ENCODE measurements at regions not wholly inside any gene's neighbourhood (a gene's known extent, or its start where the extent isn't known, plus 50 kb on each side); places are given as distances from the start of the nearest gene placed in this dataset.

- Histone ChIP-seq H3K36me3 (ENCODE audit: insufficient read depth, low read length) (no peaks in the 10 kb centered on the region), H3K4me2 (ENCODE audit: low read length) (no peak overlapping the region), H3K4me3 (ENCODE audit: low read length) (no peak overlapping the region), H3K9me3 (ENCODE audit: low read length) (no peaks in the 10 kb centered on the region), H3K9ac (ENCODE audit: low read length) (no peak overlapping the region), H3K27ac (ENCODE audit: low read length) (no peak overlapping the region), H3K27me3 (ENCODE audit: insufficient read depth, low read depth, low read length) (no peaks in the 10 kb centered on the region), H4K20me1 (ENCODE audit: insufficient read depth) (no peaks in the 10 kb centered on the region), H3F3A (ENCODE audit: insufficient read depth, low read length, poor library complexity, severe bottlenecking) (no peaks in the 10 kb centered on the region), H2AFZ (ENCODE audit: low read depth, low read length) (no peak overlapping the region), H3K79me2 (replicated peaks; ENCODE audit: insufficient read depth, low read length) (no peaks in the 10 kb centered on the region), H3K9me2 (ENCODE audit: insufficient read depth, low read length) (no peaks in the 10 kb centered on the region)
- TF ChIP-seq MXI1 (conservative IDR thresholded peaks at IDR 0.05; ENCODE audit: poor library complexity, severe bottlenecking), result no peak
- no peak for TF ChIP-seq EZH2 (IDR thresholded peaks at IDR 0.05; ENCODE audit: borderline replicate concordance, insufficient read depth, low read length, poor library complexity, severe bottlenecking)
- TF ChIP-seq CTCF (IDR thresholded peaks at IDR 0.05; ENCODE audit: poor library complexity, severe bottlenecking), result no peak
- no peak for TF ChIP-seq EP300 (conservative IDR thresholded peaks at IDR 0.05; ENCODE audit: poor library complexity, severe bottlenecking)
- no peak for TF ChIP-seq RAD21 (conservative IDR thresholded peaks at IDR 0.05)
- TF ChIP-seq POLR2AphosphoS5 (IDR thresholded peaks at IDR 0.05), result no peak
- no peak for TF ChIP-seq SMC3 (conservative IDR thresholded peaks at IDR 0.05; ENCODE audit: poor library complexity)
- TF ChIP-seq TAF1 (IDR thresholded peaks at IDR 0.05; ENCODE audit: low read depth), result no peak
- no peak for TF ChIP-seq REST (IDR thresholded peaks at IDR 0.05; ENCODE audit: borderline replicate concordance)
Observed at GRCh38 chr7:145534301-145534700, 582.3 kb upstream of the CNTNAP2 start.

- H3K36me3 ChIP-seq (ENCODE audit: insufficient read depth, low read length), result no peaks in the 10 kb centered on the region
- H3K79me2 ChIP-seq (replicated peaks; ENCODE audit: insufficient read depth, low read length), result no peaks in the 10 kb centered on the region
- no peak overlapping the region for H2AFZ ChIP-seq (ENCODE audit: low read depth, low read length)
- H3K9me2 ChIP-seq (ENCODE audit: insufficient read depth, low read length), result no peaks in the 10 kb centered on the region
- no peak overlapping the region for H3K4me3 ChIP-seq (ENCODE audit: low read length)
- no peaks in the 10 kb centered on the region for H4K20me1 ChIP-seq (ENCODE audit: insufficient read depth)
- no peak overlapping the region for H3K27ac ChIP-seq (ENCODE audit: low read length)
- no peak overlapping the region for H3K9ac ChIP-seq (ENCODE audit: low read length)
- no peaks in the 10 kb centered on the region for H3K27me3 ChIP-seq (ENCODE audit: insufficient read depth, low read depth, low read length)
- no peak for TF ChIP-seq EZH2 (IDR thresholded peaks at IDR 0.05; ENCODE audit: borderline replicate concordance, insufficient read depth, low read length, poor library complexity, severe bottlenecking)
- no peak for TF ChIP-seq CTCF (IDR thresholded peaks at IDR 0.05; ENCODE audit: poor library complexity, severe bottlenecking)
- no peak for TF ChIP-seq POLR2AphosphoS5 (IDR thresholded peaks at IDR 0.05)
- no peak for TF ChIP-seq SMC3 (conservative IDR thresholded peaks at IDR 0.05; ENCODE audit: poor library complexity)
- no peak for TF ChIP-seq REST (IDR thresholded peaks at IDR 0.05; ENCODE audit: borderline replicate concordance)
- TF ChIP-seq RAD21 (conservative IDR thresholded peaks at IDR 0.05), result no peak
- TF ChIP-seq MXI1 (conservative IDR thresholded peaks at IDR 0.05; ENCODE audit: poor library complexity, severe bottlenecking), result no peak
- no peaks in the 10 kb centered on the region for H3K9me3 ChIP-seq (ENCODE audit: low read length)
- H3F3A ChIP-seq (ENCODE audit: insufficient read depth, low read length, poor library complexity, severe bottlenecking), result no peaks in the 10 kb centered on the region
- H3K4me2 ChIP-seq (ENCODE audit: low read length), result no peak overlapping the region
Observed at GRCh38 chr7:145520284-145520683, 596.3 kb upstream of the CNTNAP2 start.

Measured in neural cell (in vitro differentiated cells).